ENCODE measurements at regions not wholly inside any gene's neighbourhood (a gene's known extent, or its start where the extent isn't known, plus 50 kb on each side); places are given as distances from the start of the nearest gene placed in this dataset.

GRCh38 chr10:120131183-120131582, 238.7 kb downstream of the SEC23IP start:
- ChIA-PET CTCF (no interaction called here), POLR2A (interaction anchor here (0.6 kb wide), 1 partner anchor 116 kb away, joined by 3 read pairs; no protein-coding TSS in a partner anchor)
- DNase-seq (ENCODE audit: extremely low spot score) = peak; percentile 46
- TF ChIP-seq NFRKB (IDR thresholded peaks at IDR 0.05) = no peak
- no peak for TF ChIP-seq HDGF (IDR thresholded peaks at IDR 0.05; ENCODE audit: borderline replicate concordance)
- no peak for TF ChIP-seq CTBP1 (IDR thresholded peaks at IDR 0.05; ENCODE audit: borderline replicate concordance)
- TF ChIP-seq FOXA1 (IDR thresholded peaks at IDR 0.05) = no peak
- TF ChIP-seq ARNT (IDR thresholded peaks at IDR 0.05) = no peak
- TF ChIP-seq SUZ12 (IDR thresholded peaks at IDR 0.05) = no peak
- no peak for TF ChIP-seq ELF4 (IDR thresholded peaks at IDR 0.05)
- no peak for TF ChIP-seq BHLHE40 (IDR thresholded peaks at IDR 0.05; ENCODE audit: borderline replicate concordance)

GRCh38 chr10:120132811-120133210, 240.3 kb downstream of the SEC23IP start:
- TF ChIP-seq ELF4 (IDR thresholded peaks at IDR 0.05) (no peak), ZNF384 (IDR thresholded peaks at IDR 0.05) (no peak), SP1 (IDR thresholded peaks at IDR 0.05) (no peak), TARDBP (IDR thresholded peaks at IDR 0.05) (no peak), PKNOX1 (IDR thresholded peaks at IDR 0.05) (no peak), LEF1 (IDR thresholded peaks at IDR 0.05; ENCODE audit: borderline replicate concordance) (no peak), FOXM1 (IDR thresholded peaks at IDR 0.05; ENCODE audit: borderline replicate concordance) (no peak), L3MBTL2 (conservative IDR thresholded peaks at IDR 0.05) (no peak), FOXA1 (IDR thresholded peaks at IDR 0.05) (no peak), HDGF (IDR thresholded peaks at IDR 0.05; ENCODE audit: borderline replicate concordance) (no peak), SUZ12 (IDR thresholded peaks at IDR 0.05) (no peak), FOXK2 (IDR thresholded peaks at IDR 0.05) (no peak), NFRKB (IDR thresholded peaks at IDR 0.05) (no peak), ARNT (IDR thresholded peaks at IDR 0.05) (no peak), CTBP1 (IDR thresholded peaks at IDR 0.05; ENCODE audit: borderline replicate concordance) (no peak), BHLHE40 (IDR thresholded peaks at IDR 0.05; ENCODE audit: borderline replicate concordance) (no peak)
- CTCF ChIA-PET = no interaction called here
- POLR2A ChIA-PET = no interaction called here
- no peak for DNase-seq (ENCODE audit: extremely low spot score)

- ChIA-PET CTCF (no interaction called here), POLR2A (no interaction called here)
- TF ChIP-seq CTBP1 (IDR thresholded peaks at IDR 0.05; ENCODE audit: borderline replicate concordance) (no peak), ARNT (IDR thresholded peaks at IDR 0.05) (no peak), PKNOX1 (IDR thresholded peaks at IDR 0.05) (no peak), ZNF384 (IDR thresholded peaks at IDR 0.05) (no peak), NFRKB (IDR thresholded peaks at IDR 0.05) (no peak)
- DNase-seq (ENCODE audit: extremely low spot score) = no peak
Measured at GRCh38 chr10:120138689-120139088, 246.2 kb downstream of the SEC23IP start.

GRCh38 chr10:120145107-120145506, 252.6 kb downstream of the SEC23IP start:
- TF ChIP-seq ARNT (IDR thresholded peaks at IDR 0.05) = no peak
- TF ChIP-seq NFRKB (IDR thresholded peaks at IDR 0.05) = no peak
- no peak for TF ChIP-seq FOXM1 (IDR thresholded peaks at IDR 0.05; ENCODE audit: borderline replicate concordance)
- no peak for TF ChIP-seq SP1 (IDR thresholded peaks at IDR 0.05)
- no peak for TF ChIP-seq PKNOX1 (IDR thresholded peaks at IDR 0.05)
- TF ChIP-seq TARDBP (IDR thresholded peaks at IDR 0.05) = no peak
- TF ChIP-seq ZNF384 (IDR thresholded peaks at IDR 0.05) = no peak
- TF ChIP-seq FOXK2 (IDR thresholded peaks at IDR 0.05) = no peak
- TF ChIP-seq CTBP1 (IDR thresholded peaks at IDR 0.05; ENCODE audit: borderline replicate concordance) = no peak
- no peak for TF ChIP-seq HDGF (IDR thresholded peaks at IDR 0.05; ENCODE audit: borderline replicate concordance)
- no peak for TF ChIP-seq LEF1 (IDR thresholded peaks at IDR 0.05; ENCODE audit: borderline replicate concordance)
- TF ChIP-seq FOXA1 (IDR thresholded peaks at IDR 0.05) = no peak
- no peak for TF ChIP-seq L3MBTL2 (conservative IDR thresholded peaks at IDR 0.05)
- no peak for TF ChIP-seq BHLHE40 (IDR thresholded peaks at IDR 0.05; ENCODE audit: borderline replicate concordance)
- TF ChIP-seq SUZ12 (IDR thresholded peaks at IDR 0.05) = no peak
- no peak for TF ChIP-seq ELF4 (IDR thresholded peaks at IDR 0.05)
- no peak for DNase-seq (ENCODE audit: extremely low spot score)
- CTCF ChIA-PET = interaction anchor here (1.0 kb wide), 1 partner anchor 18 kb away, joined by 3 read pairs; no protein-coding TSS in a partner anchor
- POLR2A ChIA-PET = no interaction called here

GRCh38 chr10:120156614-120157274, 264.2 kb downstream of the SEC23IP start:
- no peak for DNase-seq (ENCODE audit: extremely low spot score)
- CTCF ChIA-PET = no interaction called here
- TF ChIP-seq FOXA1 (IDR thresholded peaks at IDR 0.05) (no peak), TARDBP (IDR thresholded peaks at IDR 0.05) (no peak), FOXM1 (IDR thresholded peaks at IDR 0.05; ENCODE audit: borderline replicate concordance) (no peak), CTBP1 (IDR thresholded peaks at IDR 0.05; ENCODE audit: borderline replicate concordance) (no peak), LEF1 (IDR thresholded peaks at IDR 0.05; ENCODE audit: borderline replicate concordance) (no peak), ARNT (IDR thresholded peaks at IDR 0.05) (no peak), PKNOX1 (IDR thresholded peaks at IDR 0.05) (no peak), ELF4 (IDR thresholded peaks at IDR 0.05) (no peak), L3MBTL2 (conservative IDR thresholded peaks at IDR 0.05) (no peak), ZNF384 (IDR thresholded peaks at IDR 0.05) (no peak), BHLHE40 (IDR thresholded peaks at IDR 0.05; ENCODE audit: borderline replicate concordance) (no peak), FOXK2 (IDR thresholded peaks at IDR 0.05) (no peak)
- POLR2A ChIA-PET = no interaction called here
